ENCODE measurements at regions not wholly inside any gene's neighbourhood (a gene's known extent, or its start where the extent isn't known, plus 50 kb on each side); places are given as distances from the start of the nearest gene placed in this dataset.

DNA sequence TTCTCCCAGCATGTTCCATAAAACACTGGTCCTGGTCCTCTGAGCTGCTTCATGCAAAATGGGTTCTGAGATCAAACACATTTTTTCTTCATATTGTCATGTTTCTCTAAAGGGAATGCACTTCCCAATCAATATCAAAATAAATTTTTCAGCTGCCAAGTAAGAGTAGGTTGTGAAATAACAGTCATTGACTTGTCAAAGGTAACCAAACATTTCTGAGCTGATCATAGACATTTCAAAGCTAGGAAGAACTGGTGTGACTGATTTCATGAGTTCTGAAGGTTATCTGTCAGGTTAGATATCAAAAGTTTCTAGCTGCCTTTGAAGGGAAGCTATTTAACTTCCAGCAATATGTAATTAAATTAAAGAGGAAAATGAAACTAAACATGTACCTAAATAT, 770.9 kb downstream of the TBL1XR1 start:
- no peak for TF ChIP-seq CTCF (IDR thresholded peaks at IDR 0.05; ENCODE audit: low read depth, low read length)
- no peak for DNase-seq (ENCODE audit: extremely low read depth, low read depth)

DNA sequence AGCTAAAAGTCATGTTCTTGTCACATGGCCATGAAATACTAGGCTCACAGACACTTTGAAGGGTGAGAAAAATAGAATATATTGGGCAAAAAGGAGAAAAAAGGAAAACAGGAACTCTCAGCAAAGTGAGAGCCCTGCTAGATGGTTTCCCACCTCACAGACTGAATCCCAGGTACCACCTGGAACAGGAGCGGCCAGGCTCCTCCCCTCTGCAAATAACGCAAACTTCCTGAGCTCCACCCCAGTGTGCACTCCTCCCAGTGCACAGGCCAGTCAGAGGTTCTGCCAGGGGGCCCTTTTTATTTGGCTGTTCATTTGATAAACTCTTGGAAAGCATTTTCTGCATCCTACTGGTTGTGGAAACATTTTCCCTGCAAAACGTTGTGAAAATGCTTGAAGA, 780.4 kb downstream of the TBL1XR1 start:
- TF ChIP-seq CTCF (IDR thresholded peaks at IDR 0.05; ENCODE audit: low read depth, low read length): no peak
- DNase-seq (ENCODE audit: extremely low read depth, low read depth): no peak

DNA sequence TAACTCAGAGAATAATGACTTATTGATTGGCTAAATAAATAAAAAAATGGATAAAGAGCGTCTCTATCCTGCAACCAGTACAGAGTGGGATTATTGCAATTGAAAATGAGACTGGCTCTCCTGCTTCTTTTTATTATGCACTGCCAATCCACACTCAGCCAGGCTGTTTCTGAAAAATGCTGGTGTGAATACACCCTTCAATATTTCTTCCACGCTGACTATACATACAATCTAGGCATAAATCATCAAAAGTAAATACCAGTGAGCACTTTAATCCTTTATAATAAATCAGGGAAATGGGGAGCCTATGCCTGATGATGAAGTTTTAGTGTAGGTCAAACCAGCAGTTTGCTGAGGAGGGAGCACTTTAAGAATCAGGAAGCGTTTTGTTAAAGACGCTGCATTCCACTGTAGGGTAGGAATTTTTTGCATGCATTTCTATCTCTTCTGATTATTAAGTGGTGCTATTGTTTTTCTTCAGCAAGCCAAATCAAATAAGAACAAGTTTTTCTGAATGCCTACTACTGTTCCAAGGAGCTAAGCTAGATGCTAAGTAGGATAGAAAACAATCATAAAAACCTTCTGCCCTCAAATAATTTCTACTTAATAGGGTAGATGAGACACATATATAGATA, 781.5 kb downstream of the TBL1XR1 start:
- DNase-seq (ENCODE audit: extremely low read depth, low read depth): no peak
- TF ChIP-seq CTCF (IDR thresholded peaks at IDR 0.05; ENCODE audit: low read depth, low read length): no peak

- DNase-seq (ENCODE audit: extremely low read depth, low read depth): no peak
- no peak for TF ChIP-seq CTCF (IDR thresholded peaks at IDR 0.05; ENCODE audit: low read depth, low read length)
Measured at GRCh38 chr3:176412771-176413170, 784.5 kb downstream of the TBL1XR1 start.

- DNase-seq (ENCODE audit: extremely low read depth, low read depth): no peak
- TF ChIP-seq CTCF (IDR thresholded peaks at IDR 0.05; ENCODE audit: low read depth, low read length): no peak
Measured at GRCh38 chr3:176403531-176403930, 793.8 kb downstream of the TBL1XR1 start.

DNA sequence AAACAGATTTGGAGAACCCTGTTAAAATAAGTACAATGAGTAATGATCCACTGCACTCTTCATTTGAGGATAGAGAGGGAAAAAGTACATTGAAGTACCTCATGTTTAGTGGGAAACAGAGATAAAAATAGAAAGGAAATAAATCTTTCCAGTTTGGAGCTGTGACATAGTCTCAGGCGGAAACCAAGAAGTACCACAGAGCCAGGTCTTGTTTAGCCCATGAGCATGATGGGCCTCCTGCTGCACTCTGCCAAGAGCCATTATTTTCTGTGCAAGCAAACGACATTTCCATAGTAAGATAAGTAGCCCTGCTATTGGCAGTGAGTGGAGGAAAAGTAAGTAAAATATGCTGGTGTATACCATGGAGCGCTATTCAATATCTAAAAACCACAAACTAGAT, 796.1 kb downstream of the TBL1XR1 start:
- TF ChIP-seq CTCF (IDR thresholded peaks at IDR 0.05; ENCODE audit: low read depth, low read length): no peak
- DNase-seq (ENCODE audit: extremely low read depth, low read depth): no peak

DNA sequence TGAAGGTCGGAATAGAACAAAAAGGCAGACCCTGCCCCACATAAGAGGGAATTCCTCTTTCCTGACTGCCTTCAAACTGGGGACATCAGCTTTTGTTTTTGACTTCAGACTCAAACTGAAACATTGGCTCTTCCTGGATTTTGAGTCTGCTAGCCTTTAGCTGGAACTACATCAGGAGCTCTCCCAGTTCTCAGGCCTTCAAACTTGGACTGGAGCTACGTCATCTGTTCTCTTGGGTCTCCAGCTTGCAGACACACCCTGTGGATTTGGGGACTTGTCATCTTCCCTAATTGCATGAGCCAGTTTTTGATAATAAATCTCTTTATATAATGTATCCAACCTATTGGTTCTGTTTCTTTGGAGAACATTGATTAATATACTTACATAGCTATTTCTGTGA, 798.1 kb downstream of the TBL1XR1 start:
- TF ChIP-seq CTCF (IDR thresholded peaks at IDR 0.05; ENCODE audit: low read depth, low read length): no peak
- no peak for DNase-seq (ENCODE audit: extremely low read depth, low read depth)

All from AG09319 (cell line).